Sigmoid colon (tissue), 4 donors: ENCODE measurements at regions not wholly inside any gene's neighbourhood (a gene's known extent, or its start where the extent isn't known, plus 50 kb on each side); places are given as distances from the start of the nearest gene placed in this dataset.

Experiments used
- CTCF ChIP-seq, 4 experiments: fragments of 450-650 bp in 3 of 4; fragments of 200-600 bp in 1 of 4; IDR thresholded peaks; one replicate each; pipeline ENCODE4 v1.5.1; 2016 to 2019; ENCODE audit warnings: antibody characterized with exemption in 4 of 4, mild to moderate bottlenecking in 3 of 4, moderate library complexity in 2 of 4
- EP300 ChIP-seq, 4 donors: sonication (generic); formaldehyde crosslinking; IDR thresholded peaks; one replicate each; pipeline ENCODE4 v1.6.1; 2017; ENCODE audit warnings: antibody characterized with exemption in 4 of 4
- POLR2A ChIP-seq, 2 donors: fragments of 450-650 bp; IDR thresholded peaks; one replicate each; pipeline ENCODE4 v1.6.1; 2016; ENCODE audit warnings: antibody characterized with exemption in 2 of 2, mild to moderate bottlenecking in 2 of 2, moderate library complexity in 2 of 2
- POLR2AphosphoS5 ChIP-seq, 4 donors: sonication (generic); formaldehyde crosslinking; IDR thresholded peaks; one replicate each; pipeline ENCODE4 v1.6.1; 2017; ENCODE audit warnings: antibody characterized with exemption in 4 of 4

GRCh38 chr10:125428054-125428453 lies 254.9 kb downstream of the TEX36 start:
- TF ChIP-seq CTCF (IDR thresholded peaks at IDR 0.05) (no peak), POLR2A (IDR thresholded peaks at IDR 0.05) (no peak), POLR2AphosphoS5 (IDR thresholded peaks at IDR 0.05) (no peak), EP300 (IDR thresholded peaks at IDR 0.05) (no peak)
